GM10266 (cell line): ENCODE measurements at regions not wholly inside any gene's neighbourhood (a gene's known extent, or its start where the extent isn't known, plus 50 kb on each side); places are given as distances from the start of the nearest gene placed in this dataset.

Experiments
- DNase-seq: peaks from one replicate; pipeline ENCODE4 v3.0.0; 2012; ENCODE audit errors: extremely low spot score
- CTCF ChIP-seq: IDR thresholded peaks from 2 replicates; pipeline ENCODE4 v1.5.1; 2012; ENCODE audit warnings: mild to moderate bottlenecking, low read depth; ENCODE audit not compliant: control insufficient read depth, insufficient read depth; ENCODE audit errors: missing control alignments

- no peak for DNase-seq
- no peak for TF ChIP-seq CTCF
These were observed 194.3 kb downstream of the NSUN3 start for GRCh38 chr3:94256888-94257813.

GRCh38 chr3:94258851-94259250, 196.0 kb downstream of the NSUN3 start:
- no peak for TF ChIP-seq CTCF
- no peak for DNase-seq

GRCh38 chr3:94259291-94259690, 196.4 kb downstream of the NSUN3 start:
- DNase-seq: no peak
- TF ChIP-seq CTCF: no peak

- DNase-seq: no peak
- TF ChIP-seq CTCF: no peak
These were observed 206.9 kb downstream of the NSUN3 start for GRCh38 chr3:94269763-94270162.

- TF ChIP-seq CTCF: no peak
- no peak for DNase-seq
These were observed 209.2 kb downstream of the NSUN3 start for GRCh38 chr3:94272016-94272415.

GRCh38 chr3:94280958-94281357, 218.1 kb downstream of the NSUN3 start:
- TF ChIP-seq CTCF: no peak
- no peak for DNase-seq

- no peak for DNase-seq
- no peak for TF ChIP-seq CTCF
These were observed 223.0 kb downstream of the NSUN3 start for GRCh38 chr3:94285872-94286271.
